Uterus (tissue), 3 donors: ENCODE measurements at regions not wholly inside any gene's neighbourhood (a gene's known extent, or its start where the extent isn't known, plus 50 kb on each side); places are given as distances from the start of the nearest gene placed in this dataset.
"Not testable (repeated sequence)": the region's sequence is repeated elsewhere in the genome, so short reads cannot be mapped to it uniquely, and the experiment has no call there.

Source experiments
- DNase-seq, 2 donors: peaks; one replicate each; pipeline ENCODE4 v3.0.0-alpha.2; 2019 to 2020
- H3K27ac ChIP-seq, 2 donors: fragments of 200-600 bp; sonication (generic); 1 replicate in 1 of 2; 2 replicates in 1 of 2; pipeline ENCODE4 v1.5.1; 2016 to 2018
- H3K27me3 ChIP-seq, 2 donors: fragments of 200-600 bp; sonication (generic); one replicate each; pipeline ENCODE4 v1.5.1; 2018 to 2019; ENCODE audit warnings: control low read depth in 1 of 2
- H3K36me3 ChIP-seq, 2 donors: fragments of 200-600 bp; sonication (generic); one replicate each; pipeline ENCODE4 v1.5.1; 2019; ENCODE audit warnings: control low read depth in 1 of 2
- H3K4me1 ChIP-seq, 2 donors: fragments of 200-600 bp; sonication (generic); one replicate each; pipeline ENCODE4 v1.5.1; 2018 to 2019; ENCODE audit warnings: control low read depth in 1 of 2
- H3K4me3 ChIP-seq, 2 donors: fragments of 200-600 bp; sonication (generic); 1 replicate in 1 of 2; 2 replicates in 1 of 2; pipeline ENCODE4 v1.5.1; 2018 to 2019; ENCODE audit warnings: mild to moderate bottlenecking in 1 of 2
- H3K9me3 ChIP-seq, 2 donors: fragments of 200-600 bp; sonication (generic); one replicate each; pipeline ENCODE4 v1.5.1; 2019; ENCODE audit warnings: control low read depth in 1 of 2
- POLR2A ChIP-seq, 2 donors: fragments of 450-650 bp; IDR thresholded peaks; one replicate each; pipeline ENCODE4 v1.6.1; 2016; ENCODE audit warnings: antibody characterized with exemption in 2 of 2, mild to moderate bottlenecking in 1 of 2, moderate library complexity in 1 of 2
- intact Hi-C: fragments of 100-400 bp; cut with DNase I; formaldehyde crosslinking; loops from one replicate; pipeline ENCODE4 v1.15.1; 2023; ENCODE audit warnings: low total_unique reads
- TF ChIP-seq, protein P1 (sequence below), 4 experiments: fragments of 200-600 bp in 2 of 4; fragments of 450-650 bp in 2 of 4; sonication (generic) in 2 of 4; IDR thresholded peaks; one replicate each; pipeline ENCODE4 v1.5.1; 2016 to 2019; ENCODE audit warnings: antibody characterized with exemption in 4 of 4, mild to moderate bottlenecking in 2 of 4, moderate library complexity in 1 of 4
- donor health status: DM: yes; HTN: yes; CAD: no.

DNA sequence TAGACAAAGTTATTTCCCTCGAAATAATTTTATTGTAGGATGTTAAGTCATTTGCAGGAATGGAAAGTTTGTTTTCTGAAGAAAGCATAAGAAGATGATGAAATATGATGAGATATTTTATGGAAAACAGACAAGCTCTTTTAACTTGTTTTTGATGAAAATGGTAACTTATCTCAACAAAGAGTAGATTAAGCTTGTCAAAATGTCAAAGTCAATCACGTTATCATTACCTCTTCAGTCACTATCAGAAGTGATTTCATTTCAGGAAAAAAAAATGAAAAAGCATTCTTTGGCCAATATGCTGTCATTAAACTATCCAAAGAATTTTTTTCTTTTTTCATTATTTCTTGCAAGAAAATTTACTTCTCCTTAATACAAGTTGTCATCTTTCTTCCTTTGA lies 221.0 kb upstream of the ANKRD50 start:
- H3K27ac ChIP-seq, result no peak overlapping the region
- TF ChIP-seq, protein P1, sequence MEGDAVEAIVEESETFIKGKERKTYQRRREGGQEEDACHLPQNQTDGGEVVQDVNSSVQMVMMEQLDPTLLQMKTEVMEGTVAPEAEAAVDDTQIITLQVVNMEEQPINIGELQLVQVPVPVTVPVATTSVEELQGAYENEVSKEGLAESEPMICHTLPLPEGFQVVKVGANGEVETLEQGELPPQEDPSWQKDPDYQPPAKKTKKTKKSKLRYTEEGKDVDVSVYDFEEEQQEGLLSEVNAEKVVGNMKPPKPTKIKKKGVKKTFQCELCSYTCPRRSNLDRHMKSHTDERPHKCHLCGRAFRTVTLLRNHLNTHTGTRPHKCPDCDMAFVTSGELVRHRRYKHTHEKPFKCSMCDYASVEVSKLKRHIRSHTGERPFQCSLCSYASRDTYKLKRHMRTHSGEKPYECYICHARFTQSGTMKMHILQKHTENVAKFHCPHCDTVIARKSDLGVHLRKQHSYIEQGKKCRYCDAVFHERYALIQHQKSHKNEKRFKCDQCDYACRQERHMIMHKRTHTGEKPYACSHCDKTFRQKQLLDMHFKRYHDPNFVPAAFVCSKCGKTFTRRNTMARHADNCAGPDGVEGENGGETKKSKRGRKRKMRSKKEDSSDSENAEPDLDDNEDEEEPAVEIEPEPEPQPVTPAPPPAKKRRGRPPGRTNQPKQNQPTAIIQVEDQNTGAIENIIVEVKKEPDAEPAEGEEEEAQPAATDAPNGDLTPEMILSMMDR (IDR thresholded peaks at IDR 0.05), result no peak
- no peak for TF ChIP-seq POLR2A (IDR thresholded peaks at IDR 0.05)
- H3K4me3 ChIP-seq, result no peak overlapping the region
- H3K27me3 ChIP-seq, result no peaks in the 10 kb centered on the region
- intact Hi-C loops, result no loop called here
- no peaks in the 10 kb centered on the region for H3K4me1 ChIP-seq
- H3K9me3 ChIP-seq, result no peaks in the 10 kb centered on the region
- no peaks in the 10 kb centered on the region for H3K36me3 ChIP-seq
- DNase-seq, result no peak

DNA sequence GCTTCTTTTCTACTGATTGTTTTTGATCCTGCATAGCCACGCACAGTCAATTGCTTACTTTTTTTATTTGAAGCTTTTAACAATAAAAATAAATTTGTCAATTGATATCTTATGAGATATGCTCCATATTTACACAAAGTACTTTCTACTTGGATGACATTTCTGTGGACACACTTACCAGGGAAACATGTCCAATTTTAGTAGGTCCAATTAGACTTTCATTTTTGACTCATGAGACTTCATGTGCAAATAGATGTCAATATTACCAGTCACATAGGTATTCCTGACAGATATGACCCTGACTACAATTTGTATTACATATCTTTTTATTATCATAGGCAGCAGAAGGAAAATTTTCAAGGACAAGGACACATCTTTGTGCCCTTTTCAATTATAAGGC lies 219.9 kb upstream of the ANKRD50 start:
- Histone ChIP-seq H3K36me3 (no peaks in the 10 kb centered on the region), H3K27me3 (no peaks in the 10 kb centered on the region), H3K27ac (no peak overlapping the region), H3K4me3 (no peak overlapping the region), H3K9me3 (no peaks in the 10 kb centered on the region), H3K4me1 (no peaks in the 10 kb centered on the region)
- no peak for DNase-seq
- intact Hi-C loops, result no loop called here
- TF ChIP-seq, protein P1 (IDR thresholded peaks at IDR 0.05), result no peak
- TF ChIP-seq POLR2A (IDR thresholded peaks at IDR 0.05), result no peak

DNA sequence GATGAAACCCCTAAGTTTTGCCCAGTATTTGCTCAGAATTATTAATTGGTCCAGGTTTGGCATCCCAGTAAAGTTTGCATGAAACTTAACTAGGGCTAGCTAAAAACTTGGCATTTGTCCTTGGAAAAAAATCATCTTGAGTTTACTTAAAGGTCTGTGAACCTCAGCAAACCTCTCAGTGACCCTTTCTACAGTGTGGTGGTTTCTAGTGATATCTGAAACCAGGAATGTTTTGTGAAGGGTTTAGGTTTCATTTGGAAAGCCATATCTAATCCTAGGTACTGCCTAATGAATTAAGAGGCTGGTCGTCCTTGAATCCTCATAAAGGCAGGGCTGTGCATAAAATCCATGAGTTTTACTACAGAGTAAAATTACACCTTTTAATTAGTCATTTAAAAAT lies 218.5 kb upstream of the ANKRD50 start:
- intact Hi-C loops, result no loop called here
- DNase-seq, result no peak
- Histone ChIP-seq H3K4me1 (no peaks in the 10 kb centered on the region), H3K9me3 (no peaks in the 10 kb centered on the region), H3K27ac (no peak overlapping the region), H3K4me3 (no peak overlapping the region), H3K36me3 (no peaks in the 10 kb centered on the region), H3K27me3 (no peaks in the 10 kb centered on the region)
- TF ChIP-seq, protein P1 (IDR thresholded peaks at IDR 0.05), result no peak
- TF ChIP-seq POLR2A (IDR thresholded peaks at IDR 0.05), result no peak

GRCh38 chr4:124922748-124923147 lies 210.2 kb upstream of the ANKRD50 start:
- H3K4me1 ChIP-seq, H3K27me3 ChIP-seq, intact Hi-C loops, DNase-seq, H3K4me3 ChIP-seq, H3K27ac ChIP-seq, H3K36me3 ChIP-seq, H3K9me3 ChIP-seq: not testable (repeated sequence)

DNA sequence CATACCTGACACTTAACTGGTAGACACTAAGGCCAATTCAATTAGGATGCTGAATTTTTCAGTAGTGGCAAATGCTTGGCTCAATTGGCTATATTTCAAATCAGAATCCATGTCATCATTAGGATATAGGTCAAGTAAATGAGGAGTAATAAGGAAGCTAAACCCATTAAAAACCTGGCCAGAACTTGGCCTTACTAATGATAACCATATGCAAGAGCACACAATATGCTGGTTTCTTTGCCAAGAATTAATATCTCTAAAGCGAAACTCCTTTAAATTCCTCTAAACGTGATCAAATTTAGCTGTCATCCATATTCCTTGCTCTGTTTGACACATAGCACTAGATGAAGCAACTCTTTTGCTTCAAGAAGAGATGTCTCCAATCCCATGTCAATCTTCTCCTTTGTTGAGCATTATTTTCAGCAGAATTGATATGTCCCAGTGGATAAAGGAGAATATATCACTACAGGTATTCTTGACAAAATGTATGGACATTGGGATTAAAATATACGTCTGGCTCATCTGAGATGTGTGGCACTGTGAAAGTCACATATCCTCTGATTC lies 206.1 kb upstream of the ANKRD50 start:
- DNase-seq, result no peak
- no peak overlapping the region for H3K4me3 ChIP-seq
- no peaks in the 10 kb centered on the region for H3K4me1 ChIP-seq
- TF ChIP-seq, protein P1 (IDR thresholded peaks at IDR 0.05), result no peak
- no peak for TF ChIP-seq POLR2A (IDR thresholded peaks at IDR 0.05)
- H3K36me3 ChIP-seq, result no peaks in the 10 kb centered on the region
- no peaks in the 10 kb centered on the region for H3K9me3 ChIP-seq
- no peaks in the 10 kb centered on the region for H3K27me3 ChIP-seq
- no peak overlapping the region for H3K27ac ChIP-seq
- intact Hi-C loops, result no loop called here

GRCh38 chr4:124915073-124915472 lies 202.5 kb upstream of the ANKRD50 start:
- H3K4me1 ChIP-seq, result no peaks in the 10 kb centered on the region

More at GRCh38 chr4:124915073-124915472, 202.5 kb upstream of the ANKRD50 start:
- TF ChIP-seq, protein P1 (IDR thresholded peaks at IDR 0.05), result no peak
- no peak for TF ChIP-seq POLR2A (IDR thresholded peaks at IDR 0.05)
- intact Hi-C loops, result no loop called here
- no peaks in the 10 kb centered on the region for H3K27me3 ChIP-seq
- H3K4me3 ChIP-seq, result no peak overlapping the region
- no peak overlapping the region for H3K27ac ChIP-seq
- no peaks in the 10 kb centered on the region for H3K36me3 ChIP-seq
- peaks cover 0 to 3% of the 10 kb centered on the region in 2 donors for H3K9me3 ChIP-seq
- DNase-seq, result no peak
